Epithelial cell of esophagus (primary cell): ENCODE measurements at regions not wholly inside any gene's neighbourhood (a gene's known extent, or its start where the extent isn't known, plus 50 kb on each side); places are given as distances from the start of the nearest gene placed in this dataset.
"Not testable (repeated sequence)": the region's sequence is repeated elsewhere in the genome, so short reads cannot be mapped to it uniquely, and the experiment has no call there.

Experiments
- DNase-seq: peaks from one replicate; pipeline ENCODE4 v3.0.0; 2010; ENCODE audit warnings: low read depth
- H3K4me3 ChIP-seq: 2 replicates; pipeline ENCODE4 v1.5.1; 2011; ENCODE audit warnings: mild to moderate bottlenecking, low read length, control low read depth
- TF ChIP-seq, protein P1 (sequence below): IDR thresholded peaks from 2 replicates; pipeline ENCODE4 v1.5.1; 2011; ENCODE audit warnings: low read depth, mild to moderate bottlenecking, low read length, control low read depth, inconsistent platforms; ENCODE audit not compliant: insufficient read depth; ENCODE audit errors: missing control alignments

DNA sequence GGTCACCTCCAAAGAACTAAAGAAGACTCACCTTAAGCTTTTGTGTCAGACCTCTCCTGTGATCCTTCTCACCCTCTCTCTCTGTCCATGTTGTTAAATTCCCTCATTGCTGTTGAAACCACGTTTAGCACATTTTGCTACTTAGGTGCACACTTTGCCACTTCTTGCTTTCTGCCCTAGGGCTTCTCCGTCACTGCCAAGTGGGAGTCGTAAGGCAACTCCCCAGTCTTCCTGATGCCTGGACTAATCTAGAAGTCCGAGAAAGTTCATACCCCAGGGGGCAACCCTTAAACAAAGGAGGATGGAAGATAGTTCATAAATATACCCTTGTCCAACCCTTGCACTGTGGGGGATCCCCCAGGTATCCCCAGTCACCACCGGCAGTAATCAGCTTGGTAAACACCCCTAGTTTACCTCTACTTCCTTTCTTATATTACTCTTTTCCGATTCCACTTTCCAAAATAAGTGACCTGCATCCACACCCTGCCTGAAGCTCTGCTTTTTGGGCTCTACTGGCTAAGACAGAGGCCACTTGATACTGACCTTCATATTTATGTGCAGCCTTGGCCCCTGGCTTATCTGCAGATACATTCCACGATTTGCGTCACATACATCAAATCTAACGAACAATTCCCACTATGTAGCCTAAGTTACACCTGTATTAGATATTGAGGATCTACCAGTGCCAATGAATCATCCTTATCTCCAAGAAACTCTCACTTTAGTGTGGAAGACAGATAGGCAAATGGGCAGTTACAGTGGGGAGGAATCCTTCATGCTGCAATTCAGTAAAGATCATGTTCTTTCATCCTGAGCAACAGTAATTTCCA is 776.2 kb downstream of the RNF144A start:
- no peak for DNase-seq
- no peak overlapping the region for H3K4me3 ChIP-seq
- TF ChIP-seq, protein P1, sequence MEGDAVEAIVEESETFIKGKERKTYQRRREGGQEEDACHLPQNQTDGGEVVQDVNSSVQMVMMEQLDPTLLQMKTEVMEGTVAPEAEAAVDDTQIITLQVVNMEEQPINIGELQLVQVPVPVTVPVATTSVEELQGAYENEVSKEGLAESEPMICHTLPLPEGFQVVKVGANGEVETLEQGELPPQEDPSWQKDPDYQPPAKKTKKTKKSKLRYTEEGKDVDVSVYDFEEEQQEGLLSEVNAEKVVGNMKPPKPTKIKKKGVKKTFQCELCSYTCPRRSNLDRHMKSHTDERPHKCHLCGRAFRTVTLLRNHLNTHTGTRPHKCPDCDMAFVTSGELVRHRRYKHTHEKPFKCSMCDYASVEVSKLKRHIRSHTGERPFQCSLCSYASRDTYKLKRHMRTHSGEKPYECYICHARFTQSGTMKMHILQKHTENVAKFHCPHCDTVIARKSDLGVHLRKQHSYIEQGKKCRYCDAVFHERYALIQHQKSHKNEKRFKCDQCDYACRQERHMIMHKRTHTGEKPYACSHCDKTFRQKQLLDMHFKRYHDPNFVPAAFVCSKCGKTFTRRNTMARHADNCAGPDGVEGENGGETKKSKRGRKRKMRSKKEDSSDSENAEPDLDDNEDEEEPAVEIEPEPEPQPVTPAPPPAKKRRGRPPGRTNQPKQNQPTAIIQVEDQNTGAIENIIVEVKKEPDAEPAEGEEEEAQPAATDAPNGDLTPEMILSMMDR = no peak

DNA sequence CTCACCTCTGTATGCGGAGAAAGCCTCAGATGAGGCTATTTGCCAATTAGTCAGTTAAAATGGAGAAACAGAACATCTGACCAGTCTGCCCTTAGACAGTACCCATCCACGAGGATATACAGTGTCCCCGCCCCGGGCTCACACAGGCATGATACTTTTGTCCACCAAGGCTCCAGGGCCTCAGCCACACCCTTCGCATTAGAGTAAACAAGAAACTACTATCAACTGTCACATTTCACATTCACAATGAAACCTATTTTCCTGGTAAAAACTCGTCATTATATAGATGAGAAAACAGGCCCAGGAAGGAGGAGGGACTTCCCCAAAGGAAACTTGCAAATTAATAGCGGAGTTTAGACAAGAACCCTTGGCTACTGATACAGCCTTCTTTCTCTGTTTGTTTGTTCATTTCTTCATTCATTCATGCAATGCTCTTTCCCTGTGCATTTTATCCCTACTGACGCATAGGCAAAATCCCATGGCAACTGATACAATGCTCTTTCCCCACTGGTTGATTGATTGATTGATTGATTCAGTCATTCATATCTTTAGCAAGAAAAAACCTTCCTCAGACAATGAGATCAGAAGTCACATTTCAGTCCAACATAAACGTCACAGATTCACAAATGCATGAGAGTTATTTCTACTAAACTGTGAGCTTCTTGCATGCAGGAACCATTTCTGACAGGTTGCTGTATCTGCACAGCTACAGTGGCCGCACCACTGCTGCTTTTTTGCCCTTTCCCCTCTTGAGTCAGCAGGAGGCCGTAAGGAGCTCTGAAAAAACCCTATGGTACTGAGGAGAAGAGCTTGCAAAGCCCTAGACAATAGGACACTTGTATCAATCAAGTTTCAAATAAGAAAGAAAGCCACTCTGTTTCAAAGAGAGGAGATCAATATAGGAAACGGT is 777.1 kb downstream of the RNF144A start:
- TF ChIP-seq, protein P1 = no peak
- no peak for DNase-seq
- no peak overlapping the region for H3K4me3 ChIP-seq

DNA sequence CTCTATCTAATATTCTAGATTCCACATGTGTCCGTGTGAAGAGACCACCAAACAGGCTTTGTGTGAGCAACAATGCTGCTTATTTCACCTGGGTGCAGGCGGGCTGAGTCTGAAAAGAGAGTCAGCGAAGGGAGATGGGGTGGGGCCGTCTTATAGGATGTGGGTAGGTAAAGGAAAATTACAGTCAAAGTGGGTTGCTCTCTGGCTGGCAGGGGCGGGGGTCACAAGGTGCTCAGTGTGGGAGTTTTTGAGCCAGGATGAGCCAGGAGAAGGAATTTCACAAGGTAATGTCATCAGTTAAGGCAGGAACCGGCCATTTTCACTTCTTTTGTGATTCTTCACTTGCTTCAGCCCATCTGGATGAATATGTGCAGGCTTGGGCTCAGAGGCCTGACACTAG is 779.3 kb downstream of the RNF144A start:
- not testable (repeated sequence) for DNase-seq, H3K4me3 ChIP-seq

DNA sequence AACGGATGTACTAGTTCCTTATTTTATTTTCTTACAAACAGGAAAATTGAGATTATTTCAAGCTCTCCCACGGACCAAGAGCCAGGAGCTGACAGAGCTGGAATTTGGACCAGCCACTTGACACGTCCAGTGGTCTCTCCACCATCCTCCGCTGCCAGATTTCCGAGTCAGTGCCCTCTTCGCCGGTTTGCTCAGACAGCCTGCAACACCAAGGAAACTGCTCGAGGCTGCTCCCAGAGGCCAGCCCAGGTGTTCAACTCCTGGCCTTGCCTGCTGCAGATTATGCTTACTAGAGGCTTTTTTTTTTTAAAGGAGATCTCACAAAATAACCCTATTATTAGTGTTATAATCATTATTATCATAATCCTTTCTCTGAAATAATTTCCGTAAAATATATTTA is 779.8 kb downstream of the RNF144A start:
- no peak for DNase-seq
- TF ChIP-seq, protein P1 = no peak

DNA sequence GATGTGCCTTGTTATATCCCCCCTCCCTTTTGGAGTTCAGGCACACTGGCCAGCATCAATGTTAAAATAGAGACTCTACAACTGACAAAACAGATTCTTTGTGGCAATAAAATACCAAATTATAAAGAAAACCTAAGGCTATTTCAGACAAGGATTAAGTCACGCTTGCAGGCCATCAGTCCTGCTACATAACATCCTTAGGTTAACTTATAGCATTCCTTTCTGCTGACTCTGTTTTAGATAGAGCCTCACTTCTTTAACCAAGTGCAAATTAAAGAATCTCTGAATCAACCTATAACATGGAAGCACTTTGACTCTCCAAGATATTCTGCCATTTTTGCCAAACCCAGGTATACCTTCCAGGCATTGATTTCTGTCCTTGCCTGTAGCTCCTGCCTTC is 784.6 kb downstream of the RNF144A start:
- TF ChIP-seq, protein P1 = no peak
- peak; percentile 34 for DNase-seq
- no peak overlapping the region for H3K4me3 ChIP-seq

More for the DNA sequence above, 779.8 kb downstream of the RNF144A start:
- no peak overlapping the region for H3K4me3 ChIP-seq

DNA sequence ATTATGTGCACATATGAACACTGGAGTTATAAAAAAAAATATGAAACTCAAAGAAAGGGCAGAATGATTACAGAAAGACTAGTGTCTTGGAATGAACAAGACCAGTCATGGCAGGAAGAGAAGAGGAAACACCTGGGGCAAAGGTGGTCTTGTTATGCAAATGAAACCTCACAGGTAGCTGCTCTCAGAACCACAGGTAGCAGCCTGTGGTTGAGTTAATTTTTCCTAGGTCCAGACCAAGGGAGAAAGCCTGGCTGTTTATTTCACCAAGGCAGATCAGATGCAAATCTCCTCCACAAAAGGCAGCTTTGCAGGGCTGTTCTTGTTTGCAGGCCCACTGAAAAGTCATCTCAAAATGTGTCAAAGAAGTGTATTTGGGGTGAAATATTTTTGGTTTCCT is 785.8 kb downstream of the RNF144A start:
- DNase-seq = peak; percentile 35
- TF ChIP-seq, protein P1 = no peak
- H3K4me3 ChIP-seq = no peak overlapping the region

DNA sequence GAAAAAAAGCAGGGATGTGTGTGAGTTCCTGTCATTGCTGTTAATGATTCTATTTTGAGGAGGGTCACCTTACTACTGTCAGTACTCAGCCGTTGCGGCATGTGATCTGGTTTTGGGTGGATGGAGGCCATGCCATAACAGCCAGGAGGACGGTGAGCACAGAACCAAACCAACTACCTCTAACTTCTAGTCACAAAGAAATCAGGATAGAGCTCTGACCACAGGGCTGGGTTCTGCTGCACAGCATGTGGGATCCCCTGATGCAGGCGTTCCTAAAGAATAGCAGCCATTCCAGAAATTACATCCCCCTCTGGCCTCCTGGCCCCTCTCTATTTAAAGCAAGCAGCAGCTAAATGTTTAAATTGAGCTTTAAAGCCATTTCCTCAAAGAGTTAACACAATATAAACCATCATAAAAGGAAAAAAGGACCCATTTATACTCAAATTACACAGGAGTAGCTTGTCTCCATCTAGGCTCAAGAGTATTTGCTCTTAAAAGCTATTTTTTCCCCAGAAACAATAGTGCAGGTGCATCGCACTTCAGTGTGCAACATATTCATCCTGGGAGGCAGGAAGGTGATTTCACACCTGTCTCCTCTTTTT is 786.4 kb downstream of the RNF144A start:
- TF ChIP-seq, protein P1 = no peak
- DNase-seq = no peak
- no peak overlapping the region for H3K4me3 ChIP-seq
